Fibroblast of pulmonary artery (primary cell): ENCODE measurements at regions not wholly inside any gene's neighbourhood (a gene's known extent, or its start where the extent isn't known, plus 50 kb on each side); places are given as distances from the start of the nearest gene placed in this dataset.
"Not testable (repeated sequence)": the region's sequence is repeated elsewhere in the genome, so short reads cannot be mapped to it uniquely, and the experiment has no call there.

ENCODE experiments used
- DNase-seq: peaks from one replicate; pipeline ENCODE4 v3.0.0-alpha.2; 2010; ENCODE audit warnings: low read depth
- H3K4me3 ChIP-seq: replicated peaks from 2 replicates; pipeline ENCODE4 v1.5.1; 2011; ENCODE audit warnings: low read depth, mild to moderate bottlenecking, control low read depth, low read length, moderate library complexity
- CTCF ChIP-seq: IDR thresholded peaks from 2 replicates; pipeline ENCODE4 v1.5.1; 2011; ENCODE audit warnings: mild to moderate bottlenecking, control low read depth, low read length, inconsistent platforms; ENCODE audit errors: missing control alignments

GRCh38 chr5:103394676-103395075 lies 136.1 kb downstream of the MACIR start:
- TF ChIP-seq CTCF: no peak
- DNase-seq: peak; percentile 25
- no peak overlapping the region for H3K4me3 ChIP-seq

DNA sequence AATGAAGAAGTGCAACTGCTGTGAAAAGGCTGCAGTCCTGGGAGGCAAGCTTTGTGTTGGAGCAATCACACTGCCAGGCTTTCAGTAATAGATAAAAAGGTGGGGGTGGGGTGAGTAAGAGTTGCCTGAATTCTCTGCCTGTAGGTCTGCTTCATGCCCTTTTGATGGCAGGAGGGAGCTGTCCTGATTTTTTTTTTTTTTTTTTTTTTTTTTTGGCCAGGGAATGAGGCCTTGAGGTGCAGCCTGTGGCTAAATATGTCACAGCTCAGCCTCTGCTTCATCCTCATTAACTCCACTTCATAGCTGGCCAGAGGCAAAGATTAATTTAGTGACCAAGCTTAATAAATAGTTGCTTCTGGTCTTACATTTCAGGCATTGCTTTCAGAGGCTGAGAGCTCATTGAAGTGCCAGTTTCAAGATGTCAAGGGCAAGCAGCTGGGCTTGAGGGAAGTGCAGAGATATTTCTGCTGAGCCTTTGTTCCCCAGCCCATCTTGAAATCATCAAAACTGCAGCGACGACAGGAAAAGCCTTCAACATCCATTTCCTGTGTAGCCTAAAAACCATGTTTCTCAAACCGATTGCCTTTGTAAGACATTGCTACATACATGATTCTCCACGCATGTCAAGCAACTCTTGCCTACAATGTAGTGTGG lies 134.7 kb downstream of the MACIR start:
- TF ChIP-seq CTCF: peak; percentile 9
- DNase-seq: peak; percentile 89
- no peak overlapping the region for H3K4me3 ChIP-seq

GRCh38 chr5:103391659-103392058 lies 133.1 kb downstream of the MACIR start:
- no peak overlapping the region for H3K4me3 ChIP-seq
- no peak for DNase-seq
- TF ChIP-seq CTCF: no peak

DNA sequence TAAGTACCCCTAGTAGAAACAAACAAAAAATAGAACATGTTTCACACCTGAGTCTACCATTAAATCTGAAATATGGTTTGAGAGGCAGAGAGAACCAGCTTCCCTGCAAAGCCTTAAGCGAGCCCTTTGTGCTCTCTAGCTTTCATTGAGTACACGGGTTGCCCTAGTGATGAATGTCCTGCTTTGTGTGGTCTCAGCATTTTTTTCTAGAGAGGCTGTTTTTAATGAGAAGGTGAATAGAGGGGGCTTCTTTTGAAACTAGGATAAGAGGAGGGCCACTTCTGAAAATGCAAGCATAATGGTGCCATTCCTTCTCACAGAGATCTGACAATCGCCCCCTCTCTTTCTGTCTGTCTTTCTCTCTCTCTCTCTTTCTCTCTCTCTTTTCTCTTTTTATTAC lies 131.3 kb downstream of the MACIR start:
- TF ChIP-seq CTCF: no peak
- no peak for DNase-seq
- no peak overlapping the region for H3K4me3 ChIP-seq

GRCh38 chr5:103389357-103389756 lies 130.8 kb downstream of the MACIR start:
- no peak overlapping the region for H3K4me3 ChIP-seq
- no peak for DNase-seq
- no peak for TF ChIP-seq CTCF

DNA sequence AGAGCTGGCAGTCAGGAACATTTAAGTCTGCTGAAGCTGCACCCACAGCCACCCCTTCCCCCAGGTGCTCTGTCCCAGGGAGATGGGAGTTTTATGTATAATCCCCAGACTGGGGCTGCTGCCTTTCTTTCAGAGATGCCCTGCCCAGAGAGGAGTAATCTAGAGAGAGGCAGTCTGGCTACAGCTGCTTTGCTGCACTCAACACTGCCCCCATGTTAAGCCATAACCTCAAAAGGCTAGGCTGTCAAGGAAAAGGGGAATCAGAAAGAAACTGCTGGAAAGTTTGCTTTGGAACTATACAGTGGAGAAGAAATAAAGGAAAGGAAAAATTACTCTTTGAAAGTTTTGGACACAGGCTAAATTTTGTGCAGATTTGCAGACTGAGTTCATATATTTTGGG lies 127.2 kb downstream of the MACIR start:
- H3K4me3 ChIP-seq: no peak overlapping the region
- DNase-seq: no peak
- no peak for TF ChIP-seq CTCF

DNA sequence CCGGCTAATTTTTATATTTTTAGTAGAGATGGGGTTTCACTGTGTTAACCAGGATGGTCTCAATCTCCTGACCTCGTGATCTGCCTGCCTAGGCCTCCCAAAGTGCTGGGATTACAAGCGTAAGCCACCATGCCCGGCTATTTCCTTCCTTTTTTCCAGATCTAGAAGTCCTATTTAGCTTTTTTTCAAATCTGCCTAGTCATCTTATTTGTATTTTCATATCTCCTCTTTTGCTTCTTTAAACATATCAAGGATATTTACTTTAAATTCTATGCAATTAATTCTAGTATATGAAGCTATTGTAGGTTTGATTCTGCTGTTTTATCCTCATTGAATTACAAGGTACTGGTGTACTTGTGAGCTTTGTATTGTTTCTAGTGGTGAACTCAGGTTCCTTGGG lies 119.1 kb downstream of the MACIR start:
- not testable (repeated sequence) for DNase-seq, H3K4me3 ChIP-seq
